HT1080 (cell line): ENCODE measurements at regions not wholly inside any gene's neighbourhood (a gene's known extent, or its start where the extent isn't known, plus 50 kb on each side); places are given as distances from the start of the nearest gene placed in this dataset.

Experiments
- DNase-seq: peaks from one replicate; pipeline ENCODE4 v3.0.0-alpha.2; 2015; ENCODE audit warnings: low read depth

DNA sequence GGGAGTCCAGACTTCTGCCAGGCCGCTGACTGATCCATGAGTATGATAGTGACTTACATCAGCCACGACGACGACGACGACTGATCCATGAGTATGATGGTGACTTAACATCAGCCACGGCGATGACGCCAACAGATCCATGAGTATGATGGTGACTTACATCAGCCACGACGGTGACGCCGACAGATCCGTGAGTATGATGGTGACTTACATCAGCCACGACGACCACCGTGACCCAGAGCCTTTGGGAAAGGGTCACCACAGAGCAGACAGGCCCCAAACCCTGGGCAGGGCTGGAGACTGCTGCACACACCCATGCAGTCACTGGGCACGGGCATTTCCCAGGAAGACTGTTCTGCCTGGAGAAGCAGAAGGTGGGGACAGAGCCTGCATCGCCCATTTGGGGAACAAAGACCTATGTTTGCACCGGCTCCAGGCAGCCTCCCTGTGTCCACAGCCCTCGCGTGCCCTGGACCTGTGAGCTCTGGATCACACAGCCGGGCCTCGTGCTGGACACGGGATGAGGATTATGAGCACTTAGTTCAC lies 130.9 kb upstream of the SPACA7 start:
- no peak for DNase-seq

DNA sequence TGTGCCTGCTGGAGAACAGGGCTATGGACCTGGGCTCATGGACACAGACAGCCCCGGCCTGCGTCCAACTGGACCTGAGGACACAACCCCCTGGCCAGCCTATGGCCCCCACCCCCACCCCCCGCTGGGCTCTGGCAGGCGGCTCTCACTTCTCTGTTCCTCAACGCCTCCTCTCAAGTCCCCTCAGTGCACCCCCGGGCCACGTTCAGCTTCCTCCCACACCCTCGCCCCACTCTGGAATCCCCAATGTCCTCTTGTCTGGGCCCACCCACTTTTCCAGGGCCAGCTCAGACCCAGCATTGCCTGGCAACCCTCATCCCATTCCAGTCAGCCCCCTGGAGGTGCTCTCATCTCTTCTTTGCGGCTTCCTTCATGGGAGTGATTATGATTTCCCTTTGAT lies 130.2 kb upstream of the SPACA7 start:
- no peak for DNase-seq

DNA sequence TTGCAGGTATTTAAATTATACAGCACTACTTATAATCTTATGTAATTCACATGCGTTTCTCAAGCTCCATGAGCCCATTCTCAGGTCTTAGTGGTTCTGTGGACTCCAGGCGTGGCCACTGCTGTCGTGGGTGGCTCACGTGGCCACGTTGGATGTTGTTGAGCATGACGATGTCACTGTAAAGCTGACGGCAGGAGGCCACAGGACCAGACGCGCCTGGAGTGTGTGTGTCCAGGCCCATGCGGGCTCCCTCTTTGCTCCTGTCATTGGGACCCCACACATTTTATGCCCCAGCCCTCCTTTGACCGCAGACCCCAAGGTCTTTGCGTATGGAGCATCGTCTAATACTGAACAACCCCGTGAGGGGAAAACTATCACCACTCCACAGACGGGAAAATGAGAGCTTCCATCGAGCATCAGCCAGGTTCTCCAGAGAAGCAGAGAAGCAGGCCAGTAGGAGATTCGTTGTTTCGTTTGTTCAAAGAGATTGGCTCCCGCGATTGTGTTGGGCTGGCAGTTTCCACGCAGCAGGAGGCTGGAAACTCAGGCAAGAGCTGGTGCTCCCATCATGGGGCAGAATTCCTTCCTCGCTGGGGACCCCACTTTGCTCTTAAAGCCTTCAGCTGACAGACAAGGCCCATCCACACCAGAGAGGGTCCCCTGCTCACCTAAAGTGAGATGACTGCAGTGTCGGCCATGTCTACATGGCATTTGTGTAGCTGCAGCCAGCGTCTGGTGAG lies 129.3 kb upstream of the SPACA7 start:
- DNase-seq: no peak

DNA sequence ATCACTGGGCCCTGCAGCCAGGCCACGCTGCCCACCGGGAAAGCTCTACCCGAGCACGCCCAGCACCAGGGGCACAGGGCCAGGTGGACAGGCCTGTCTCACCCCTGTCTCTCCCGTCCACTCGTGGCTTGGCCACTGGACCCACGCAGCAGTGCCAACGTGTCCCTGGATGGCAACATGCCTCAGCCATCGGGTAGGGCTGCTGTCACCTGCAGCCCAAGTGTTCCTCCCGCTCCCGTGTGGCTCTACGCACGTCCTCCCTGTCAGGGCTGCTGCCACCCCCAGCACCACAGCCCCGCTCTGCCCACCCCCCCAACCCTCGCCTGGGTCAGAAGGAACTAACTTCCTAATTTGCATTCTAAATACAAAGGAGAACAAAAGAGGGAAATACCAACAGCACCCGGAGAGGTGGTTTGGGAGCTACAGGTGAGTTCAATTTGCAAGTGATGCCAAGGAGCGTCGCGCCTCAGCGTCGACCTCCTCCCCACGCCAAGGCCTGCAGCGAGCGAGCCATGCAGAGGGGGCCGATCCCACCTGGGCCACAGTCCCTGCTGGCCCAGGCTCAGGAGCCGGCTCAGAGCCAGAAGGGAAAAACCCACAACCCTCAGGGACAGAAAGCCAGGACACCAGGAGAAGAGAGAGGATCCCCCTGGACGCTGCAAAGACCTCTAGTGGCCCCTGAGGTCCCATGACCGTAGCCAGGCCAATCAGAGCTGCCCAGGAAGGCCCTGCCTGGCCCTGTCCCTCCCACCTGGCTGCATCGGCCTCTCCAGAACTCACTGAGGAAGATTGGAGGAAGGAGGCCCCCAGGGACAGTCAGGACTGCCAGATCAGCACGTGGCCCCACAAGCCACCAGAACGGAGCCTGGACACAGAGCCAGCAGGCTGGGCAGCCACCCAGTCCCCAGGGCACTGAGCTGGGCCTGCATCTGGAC lies 128.4 kb upstream of the SPACA7 start:
- DNase-seq: no peak

DNA sequence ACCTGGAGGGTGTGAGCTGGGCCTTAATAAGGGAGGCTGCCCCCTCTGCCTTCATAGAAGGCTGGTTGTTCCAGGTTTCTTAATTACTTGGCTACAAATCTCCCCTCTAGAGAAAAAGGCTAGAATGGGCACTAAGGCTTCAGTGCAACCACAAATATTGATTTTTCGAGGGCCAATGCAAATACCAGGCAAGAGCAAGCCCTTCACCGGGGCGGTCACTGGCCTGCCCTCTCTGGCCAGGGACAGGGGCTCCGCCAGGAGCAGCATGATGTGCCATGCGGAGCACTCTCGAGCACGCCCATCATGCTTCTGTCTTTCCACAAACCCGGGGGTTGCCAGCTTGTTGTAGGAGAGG lies 127.8 kb upstream of the SPACA7 start:
- no peak for DNase-seq

DNA sequence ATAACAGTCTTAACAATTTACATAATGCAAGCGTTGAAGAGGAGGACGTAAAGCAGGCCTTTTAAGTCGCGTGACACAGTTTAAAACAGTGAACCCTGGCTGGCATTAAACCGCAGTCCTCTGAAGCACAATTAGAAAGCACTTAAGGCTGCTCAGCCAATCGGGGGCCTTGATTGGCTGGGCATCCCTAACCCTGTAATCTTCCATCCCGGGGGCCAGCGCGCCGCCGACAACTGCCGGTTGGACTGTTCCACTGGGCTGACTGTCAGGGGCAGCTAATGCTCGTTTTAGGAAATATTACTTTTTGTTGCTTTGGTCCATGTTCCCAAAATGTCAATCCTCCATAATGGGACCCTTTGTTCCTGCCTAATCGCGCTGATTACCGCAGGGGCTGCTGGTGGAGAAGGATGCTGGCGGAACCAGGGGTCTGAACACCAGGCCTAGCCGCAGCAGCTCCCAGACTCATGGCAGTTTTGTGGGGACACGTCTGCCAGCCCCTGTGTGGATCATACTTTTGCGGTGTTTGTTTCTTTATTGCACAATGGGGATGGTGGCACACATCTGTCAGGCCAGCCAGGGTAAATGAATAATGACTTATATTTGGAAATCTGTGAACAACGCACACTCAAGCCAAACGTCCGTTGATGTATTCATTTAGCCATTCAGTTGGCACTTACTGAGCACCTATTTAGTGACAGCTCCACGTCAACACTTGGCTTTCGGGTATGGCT lies 127.1 kb upstream of the SPACA7 start:
- DNase-seq: no peak

DNA sequence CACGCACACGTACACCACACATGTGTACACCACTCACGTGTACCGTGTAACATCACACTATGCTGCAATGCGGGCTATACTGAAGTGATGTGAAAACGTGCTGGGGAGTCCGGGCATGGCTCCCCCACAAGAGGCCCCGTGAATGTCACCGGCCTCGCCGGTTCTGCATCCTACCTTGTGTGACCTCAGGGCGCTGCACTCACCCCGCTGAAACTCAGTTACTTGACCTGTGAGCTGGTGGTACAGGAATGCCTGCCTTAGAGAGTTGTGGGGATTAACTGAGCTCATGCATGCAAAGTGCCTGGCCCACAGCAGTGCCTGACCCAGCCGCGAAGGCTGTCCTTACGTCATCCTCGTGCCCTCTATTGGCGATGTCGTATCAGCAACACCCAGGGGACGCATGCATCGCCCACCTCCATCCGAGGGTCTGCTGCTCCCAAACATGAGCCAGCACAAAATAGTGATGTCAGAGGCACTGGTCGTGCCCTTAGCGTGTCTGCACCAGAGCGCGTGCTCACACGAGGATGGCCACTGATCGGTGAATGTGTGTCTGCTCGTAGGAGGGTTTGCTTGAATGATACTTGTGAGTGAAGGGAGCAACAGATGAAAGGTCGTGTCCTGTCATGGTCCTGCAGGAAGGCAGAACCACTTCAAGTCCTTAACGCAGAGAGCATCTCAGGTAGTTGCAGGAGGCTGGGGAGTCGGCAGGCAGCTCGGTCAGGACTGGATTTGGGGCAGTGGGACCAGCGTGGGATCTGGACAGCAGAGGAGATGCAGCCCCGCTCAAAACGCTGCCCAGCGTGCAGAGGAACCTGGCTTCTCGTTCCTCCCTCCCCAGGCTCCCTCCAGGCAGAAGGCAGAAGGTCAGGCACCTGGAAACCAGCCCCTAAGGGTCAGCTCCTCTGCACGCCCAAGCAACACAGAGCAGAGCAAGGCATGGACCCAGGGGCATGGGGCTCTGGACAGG lies 126.2 kb upstream of the SPACA7 start:
- DNase-seq: no peak

DNA sequence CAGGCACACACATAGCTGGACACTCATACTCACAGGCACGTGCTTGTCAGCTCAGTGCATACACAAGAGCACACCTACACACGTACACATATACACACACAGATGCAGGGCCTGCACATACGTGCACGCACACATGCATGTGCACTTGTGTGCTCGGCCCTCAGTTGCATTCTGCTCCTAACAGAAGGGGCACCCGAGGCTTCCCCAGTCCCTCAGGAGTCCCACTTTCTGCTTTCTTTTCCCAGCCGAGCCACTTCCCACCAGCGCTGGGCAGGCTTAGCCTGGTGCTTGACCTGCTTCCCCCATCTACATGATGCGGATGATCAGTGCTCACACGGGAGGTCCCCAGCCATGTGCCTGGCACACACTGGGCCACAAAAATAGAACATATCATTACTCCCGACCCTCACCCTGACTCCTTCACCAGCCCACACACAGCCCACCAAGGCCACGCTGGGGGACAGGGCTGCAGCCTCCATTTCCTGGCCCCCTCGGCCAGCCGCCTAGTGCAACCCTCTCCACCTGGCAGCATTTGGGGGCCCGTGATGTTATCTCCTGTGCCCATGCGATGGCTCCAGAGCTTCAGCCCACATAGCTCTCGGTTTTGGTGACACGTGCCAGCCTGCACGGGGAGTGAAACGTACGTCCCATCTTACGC lies 125.2 kb upstream of the SPACA7 start:
- DNase-seq: no peak

DNA sequence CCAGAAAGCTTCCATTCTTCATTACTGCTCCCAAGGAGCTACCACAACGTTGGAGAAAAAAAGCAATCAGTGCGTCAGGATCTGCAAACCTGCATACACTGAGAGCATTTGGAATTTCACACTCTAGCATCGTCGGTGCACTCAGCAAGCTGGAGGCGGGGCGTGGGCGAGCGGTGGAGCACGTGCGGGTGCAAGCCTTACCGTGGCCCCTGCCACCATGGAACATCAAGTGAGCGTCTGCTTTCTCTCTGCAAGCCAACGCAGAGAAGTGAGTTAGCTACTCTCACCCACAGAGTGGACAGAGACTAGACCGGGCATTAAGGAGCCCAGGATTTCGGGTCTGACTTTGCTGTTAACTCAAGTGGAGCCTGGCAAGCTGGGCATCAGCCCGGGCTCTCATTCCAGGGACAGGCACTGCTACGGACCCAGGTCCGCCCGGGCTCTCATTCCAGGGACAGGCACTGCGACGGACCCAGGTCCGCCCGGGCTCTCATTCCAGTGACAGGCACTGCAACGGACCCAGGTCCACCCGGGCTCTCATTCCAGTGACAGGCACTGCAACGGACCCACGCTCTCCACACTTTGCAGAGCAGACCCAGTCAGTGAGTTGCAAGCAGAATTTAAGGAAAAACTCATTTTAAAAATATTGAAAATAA lies 124.1 kb upstream of the SPACA7 start:
- DNase-seq: no peak

DNA sequence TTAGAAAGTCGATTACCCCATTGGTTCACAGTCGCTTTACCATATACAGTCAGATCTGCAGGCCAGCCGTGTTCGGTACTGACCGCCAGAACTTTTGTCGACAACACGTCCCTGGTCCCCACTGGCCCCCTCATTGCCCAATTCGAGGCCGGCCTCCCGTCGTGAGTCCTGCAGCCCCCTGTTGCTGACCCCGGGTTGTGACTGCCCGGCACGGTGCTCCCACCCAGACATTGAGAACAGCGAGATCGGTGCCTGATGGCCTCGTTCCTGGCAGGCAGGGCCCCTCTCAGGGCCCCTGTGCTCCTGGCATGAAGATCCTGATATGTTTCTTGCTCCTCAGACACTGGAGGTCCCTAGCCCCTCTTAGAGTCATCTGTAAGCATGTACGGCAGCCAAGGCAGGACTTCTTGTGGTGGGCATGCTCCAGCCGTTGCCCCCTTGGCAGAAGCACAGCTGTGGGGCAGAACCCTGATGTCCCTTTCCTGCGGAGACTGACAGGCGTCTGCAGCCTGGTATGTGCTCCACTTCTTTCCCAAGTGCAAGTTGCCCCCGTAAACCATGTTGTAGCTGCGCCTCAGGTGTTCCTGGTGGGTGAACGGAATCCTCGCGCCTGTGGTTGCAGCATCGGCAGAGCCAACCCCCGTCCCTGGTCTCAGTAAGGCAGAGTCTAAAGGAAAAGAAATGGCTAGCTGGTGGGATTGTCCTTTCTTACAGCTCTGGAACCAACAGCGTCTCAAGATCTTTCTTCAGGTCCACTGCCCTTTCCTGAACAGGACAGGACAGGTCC lies 123.2 kb upstream of the SPACA7 start:
- no peak for DNase-seq

DNA sequence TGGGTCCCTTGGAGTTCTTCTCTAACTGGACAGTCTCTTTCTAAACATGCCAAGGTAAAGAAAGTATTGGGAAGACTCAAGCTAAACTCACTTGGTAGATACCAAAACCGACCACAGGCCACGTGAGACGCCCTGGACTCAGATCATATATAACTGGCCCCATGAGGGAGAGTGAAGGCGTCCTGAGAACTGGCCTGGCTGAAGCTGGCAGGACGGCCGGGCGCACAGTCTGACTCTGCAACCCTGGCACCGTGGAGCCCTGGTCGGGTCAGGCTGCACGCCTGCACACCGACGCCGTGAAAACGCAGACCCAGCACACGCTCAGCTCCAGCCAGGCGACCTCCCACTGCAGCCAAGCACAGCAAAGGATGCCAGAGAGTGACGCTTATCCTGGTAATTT lies 122.5 kb upstream of the SPACA7 start:
- no peak for DNase-seq

DNA sequence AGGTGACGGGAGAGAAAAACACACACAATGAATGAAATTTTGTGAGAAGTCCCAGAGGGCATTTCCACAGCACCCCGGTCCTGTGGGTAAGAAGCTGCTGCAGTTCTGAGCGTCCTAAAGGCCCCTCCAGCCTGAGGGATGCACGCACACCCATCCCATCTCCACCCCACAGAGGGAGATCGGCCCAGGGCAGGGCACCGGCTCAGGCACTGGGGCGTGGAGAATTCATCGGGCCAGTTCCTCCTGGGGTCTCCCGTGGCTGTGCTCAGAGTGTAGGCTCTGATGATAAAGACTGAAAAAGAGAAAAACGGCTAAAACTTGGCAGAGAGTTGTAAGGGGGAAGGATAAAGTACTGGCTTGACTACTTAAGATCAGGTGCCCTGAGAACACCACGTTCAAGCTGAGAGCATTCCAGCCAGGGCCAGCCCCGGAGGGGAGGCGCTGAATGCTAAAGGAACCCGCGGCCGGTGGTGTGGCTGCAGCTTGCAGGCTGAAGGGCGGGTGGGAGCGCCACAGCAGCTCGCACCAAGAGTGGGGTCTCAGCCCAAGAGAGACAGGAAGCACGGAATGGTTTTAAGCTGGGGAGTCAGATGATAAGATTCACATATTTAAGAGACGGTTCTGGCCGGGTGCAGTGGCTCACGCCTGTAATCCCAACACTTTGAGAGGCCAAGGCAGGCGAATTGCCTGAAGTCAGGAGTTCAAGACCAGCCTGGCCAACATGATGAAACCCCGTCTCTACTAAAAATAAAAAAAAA lies 121.9 kb upstream of the SPACA7 start:
- DNase-seq: no peak

DNA sequence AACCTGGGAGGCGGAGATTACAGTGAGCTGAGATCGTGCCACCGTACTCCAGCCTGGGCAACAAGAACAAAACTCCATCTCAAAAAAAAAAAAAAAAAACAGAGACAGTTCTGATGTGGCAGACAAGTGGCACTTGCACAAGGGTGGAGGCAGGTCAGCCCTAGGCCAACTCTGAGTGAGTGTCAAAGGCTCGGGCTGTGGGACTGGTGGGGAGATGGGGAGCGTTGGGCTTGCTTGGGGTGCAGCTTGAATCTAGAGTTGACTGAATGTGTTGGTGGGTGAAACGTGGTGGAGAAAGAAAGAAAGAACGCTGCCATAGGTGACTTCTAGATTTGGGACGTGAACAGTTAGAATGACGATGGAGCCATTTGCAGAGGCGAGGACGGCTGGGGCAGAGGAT lies 121.3 kb upstream of the SPACA7 start:
- DNase-seq: no peak

DNA sequence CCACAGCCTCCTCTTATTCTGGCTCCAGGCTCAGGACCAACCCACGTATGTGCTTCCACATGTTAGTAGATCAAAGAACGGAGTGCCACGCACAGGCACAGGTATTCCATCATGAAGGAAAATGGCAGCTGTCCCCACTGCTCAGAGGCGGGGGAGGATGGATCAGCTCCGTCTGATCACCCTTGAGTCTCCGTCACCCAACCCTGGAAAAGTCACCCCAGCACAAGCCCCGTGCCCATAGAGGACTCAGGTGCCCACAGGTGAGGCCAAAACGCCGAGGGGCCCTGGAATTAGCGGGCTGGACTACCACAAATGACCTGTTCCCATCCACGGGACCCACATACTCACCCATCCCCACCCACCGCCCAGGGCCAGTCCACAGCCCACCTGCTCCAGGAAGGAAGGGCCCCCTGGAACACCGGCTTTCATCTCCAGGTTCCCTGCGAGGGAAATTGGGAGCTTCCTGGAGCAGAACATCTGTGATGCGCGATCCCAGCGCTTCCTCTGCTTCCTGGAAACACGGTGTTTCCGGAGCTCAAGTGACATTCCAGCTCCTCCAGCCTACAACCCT lies 120.5 kb upstream of the SPACA7 start:
- DNase-seq: no peak

DNA sequence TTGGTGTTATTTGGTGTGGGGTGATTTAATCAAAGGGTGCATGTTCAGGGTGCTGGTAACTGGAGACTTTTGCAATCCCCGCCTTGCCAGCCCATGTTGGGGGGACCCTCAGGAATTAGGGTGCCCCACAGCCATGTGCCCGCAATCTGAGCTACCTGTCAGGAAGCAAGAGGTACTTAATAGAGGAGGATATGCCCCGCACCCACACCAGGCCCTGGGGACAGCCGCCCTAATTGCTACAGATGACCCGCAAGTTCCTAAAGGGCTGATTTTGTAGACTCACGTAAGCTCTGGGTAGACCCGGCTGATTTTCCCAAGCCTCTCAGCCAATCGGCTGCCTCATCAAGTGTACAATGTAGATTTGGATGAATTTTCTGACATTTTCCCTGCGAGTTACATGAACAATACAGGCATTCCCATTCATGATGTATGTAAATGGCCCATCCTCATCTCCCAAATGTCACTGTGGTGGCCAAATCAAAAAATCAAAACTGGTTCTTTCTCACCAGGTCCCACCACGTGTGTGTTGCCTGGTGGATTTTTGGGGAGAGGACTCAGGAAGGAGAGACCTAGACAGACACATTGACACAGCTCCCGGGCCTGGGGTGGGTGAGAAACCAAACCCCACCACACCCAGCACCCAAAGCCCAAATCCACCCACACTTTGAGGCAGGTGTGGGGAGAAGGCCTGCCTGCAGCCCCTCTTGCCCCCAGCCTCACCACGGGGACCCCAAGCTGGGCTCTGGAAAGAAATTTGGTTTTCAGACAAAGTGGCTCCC lies 119.2 kb upstream of the SPACA7 start:
- no peak for DNase-seq

DNA sequence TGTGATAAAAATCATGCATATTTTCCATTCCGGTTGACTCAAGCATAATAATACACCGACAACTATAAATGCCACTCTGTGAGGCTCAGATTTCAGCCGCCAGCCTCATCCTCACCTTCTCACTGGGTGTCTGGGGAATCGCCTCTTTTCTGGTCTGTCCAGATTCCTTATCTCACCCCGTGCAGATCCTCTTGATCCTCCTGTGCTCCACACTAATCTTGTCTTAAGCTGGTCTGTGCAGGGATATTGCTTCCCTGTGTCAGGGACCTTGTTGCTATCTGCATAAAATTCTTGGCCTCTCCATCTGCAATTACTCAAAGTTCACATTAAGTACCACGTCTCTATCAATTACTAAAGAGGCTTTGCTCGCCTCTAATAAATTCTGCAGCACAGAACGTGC lies 116.6 kb upstream of the SPACA7 start:
- DNase-seq: no peak
